ENCODE measurements at regions not wholly inside any gene's neighbourhood (a gene's known extent, or its start where the extent isn't known, plus 50 kb on each side); places are given as distances from the start of the nearest gene placed in this dataset.

DNA sequence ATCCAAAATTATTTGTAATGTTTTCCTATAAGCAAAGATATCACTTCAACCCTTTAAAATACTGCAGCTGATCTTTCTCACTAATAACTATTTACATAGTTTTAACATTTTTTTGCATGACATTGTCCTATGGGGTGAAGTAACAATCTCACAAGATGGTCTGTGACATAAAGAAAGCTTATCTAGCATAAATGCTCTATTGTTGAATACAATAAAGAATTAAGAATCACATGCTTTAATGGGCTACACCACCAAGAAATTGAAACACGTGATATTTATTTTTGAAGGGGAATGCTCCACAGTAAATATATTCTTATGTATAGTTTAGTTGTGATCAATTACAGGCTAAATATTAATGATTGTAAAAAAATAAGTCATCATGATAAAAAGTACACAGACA lies 441.1 kb downstream of the PTH2R start:
- no peak overlapping the region for H3K4me3 ChIP-seq (ENCODE audit: control insufficient read depth, low read depth, low read length)
- TF ChIP-seq CTCF (IDR thresholded peaks at IDR 0.05; ENCODE audit: control insufficient read depth, insufficient read depth, low read depth, low read length, missing control alignments): no peak
- DNase-seq (ENCODE audit: low read depth): no peak

DNA sequence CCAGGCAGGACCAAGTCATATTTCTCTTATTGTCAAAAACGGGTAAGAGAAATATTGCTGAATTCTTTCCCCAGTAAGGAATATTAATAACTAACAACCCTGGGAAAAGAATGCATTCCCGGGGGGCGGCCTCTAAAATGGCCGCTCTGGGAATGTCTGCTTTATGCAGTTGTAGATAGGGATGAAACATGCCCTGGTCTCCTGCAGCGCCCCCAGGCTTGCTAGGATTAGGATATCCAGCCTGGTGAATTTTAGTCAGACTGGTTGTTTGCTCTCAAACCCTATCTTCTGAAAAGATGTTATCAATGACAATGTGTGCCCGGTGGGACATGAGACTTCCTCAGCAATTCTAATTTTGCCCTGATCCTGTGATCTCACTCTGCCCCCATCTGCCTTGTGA lies 448.1 kb downstream of the PTH2R start:
- no peak for DNase-seq (ENCODE audit: low read depth)
- no peak for TF ChIP-seq CTCF (IDR thresholded peaks at IDR 0.05; ENCODE audit: control insufficient read depth, insufficient read depth, low read depth, low read length, missing control alignments)
- H3K4me3 ChIP-seq (ENCODE audit: control insufficient read depth, low read depth, low read length): no peak overlapping the region

- no peak for TF ChIP-seq CTCF (IDR thresholded peaks at IDR 0.05; ENCODE audit: control insufficient read depth, insufficient read depth, low read depth, low read length, missing control alignments)
- H3K4me3 ChIP-seq (ENCODE audit: control insufficient read depth, low read depth, low read length): no peak overlapping the region
- DNase-seq (ENCODE audit: low read depth): no peak
These were observed 460.8 kb downstream of the PTH2R start for GRCh38 chr2:208867374-208867773.

DNA sequence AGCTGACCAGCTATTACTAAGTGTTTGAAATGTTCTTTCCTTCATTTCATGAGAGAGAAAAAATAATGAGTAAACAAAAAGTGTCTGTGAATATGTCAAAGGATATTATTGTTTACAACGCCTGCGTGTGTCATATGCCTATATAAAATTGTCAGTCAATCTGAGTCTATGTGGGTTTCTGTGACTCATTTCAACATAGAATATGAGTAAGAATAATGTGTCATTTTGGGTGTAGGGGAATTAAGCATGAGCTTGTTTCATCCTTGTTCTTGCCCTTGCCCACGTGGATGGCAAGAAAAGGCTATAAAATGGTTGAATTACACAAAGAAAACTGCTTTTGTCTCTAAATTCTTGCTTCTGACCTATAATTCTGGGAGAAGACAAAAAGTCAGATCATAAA lies 466.0 kb downstream of the PTH2R start:
- no peak overlapping the region for H3K4me3 ChIP-seq (ENCODE audit: control insufficient read depth, low read depth, low read length)
- no peak for TF ChIP-seq CTCF (IDR thresholded peaks at IDR 0.05; ENCODE audit: control insufficient read depth, insufficient read depth, low read depth, low read length, missing control alignments)
- DNase-seq (ENCODE audit: low read depth): no peak

DNA sequence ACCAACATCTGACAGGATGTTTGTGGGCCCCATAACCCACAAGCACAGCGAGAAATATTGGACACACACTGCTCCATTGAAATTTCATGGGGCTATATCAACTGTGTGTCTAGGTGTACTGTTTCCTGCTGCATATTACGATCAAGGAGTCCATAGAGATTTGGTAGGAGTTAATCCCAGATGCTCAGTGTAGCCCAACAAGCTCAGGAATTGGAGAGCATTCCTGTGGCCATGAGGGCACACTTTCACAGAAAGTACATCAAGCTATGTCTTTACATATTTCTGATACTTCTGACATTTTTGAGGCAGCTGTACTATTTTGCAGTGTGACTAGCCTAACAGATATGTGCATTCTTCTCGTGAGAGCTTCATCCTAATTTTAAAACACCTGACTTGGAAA lies 473.1 kb downstream of the PTH2R start:
- H3K4me3 ChIP-seq (ENCODE audit: control insufficient read depth, low read depth, low read length): no peak overlapping the region
- no peak for DNase-seq (ENCODE audit: low read depth)
- TF ChIP-seq CTCF (IDR thresholded peaks at IDR 0.05; ENCODE audit: control insufficient read depth, insufficient read depth, low read depth, low read length, missing control alignments): no peak

- H3K4me3 ChIP-seq (ENCODE audit: control insufficient read depth, low read depth, low read length): no peak overlapping the region
- no peak for DNase-seq (ENCODE audit: low read depth)
- no peak for TF ChIP-seq CTCF (IDR thresholded peaks at IDR 0.05; ENCODE audit: control insufficient read depth, insufficient read depth, low read depth, low read length, missing control alignments)
These were observed 473.6 kb downstream of the PTH2R start for GRCh38 chr2:208880171-208880570.

DNA sequence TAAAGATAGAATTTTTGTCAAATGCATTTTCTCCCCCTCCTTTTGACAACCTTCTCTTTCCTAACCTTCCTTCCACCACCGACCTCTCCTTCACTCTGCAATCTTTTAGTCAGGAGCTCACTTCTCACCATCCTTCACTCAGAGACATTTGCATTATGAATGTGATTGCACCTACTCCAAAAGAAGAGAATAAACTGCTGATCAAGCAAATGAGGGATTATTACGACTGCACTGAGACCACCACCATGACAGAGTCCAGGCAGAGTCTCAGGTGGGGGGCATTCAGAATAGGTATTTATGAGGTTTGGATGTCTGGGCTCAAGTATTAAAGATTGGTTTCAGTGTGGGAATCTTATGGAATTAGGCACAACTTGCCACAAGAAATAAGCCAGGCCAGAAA lies 483.9 kb downstream of the PTH2R start:
- no peak for TF ChIP-seq CTCF (IDR thresholded peaks at IDR 0.05; ENCODE audit: control insufficient read depth, insufficient read depth, low read depth, low read length, missing control alignments)
- no peak overlapping the region for H3K4me3 ChIP-seq (ENCODE audit: control insufficient read depth, low read depth, low read length)
- no peak for DNase-seq (ENCODE audit: low read depth)
